NCI-H1694 (cell line): ENCODE measurements at regions not wholly inside any gene's neighbourhood (a gene's known extent, or its start where the extent isn't known, plus 50 kb on each side); places are given as distances from the start of the nearest gene placed in this dataset.
"Not testable (repeated sequence)": the region's sequence is repeated elsewhere in the genome, so short reads cannot be mapped to it uniquely, and the experiment has no call there.

Experiments used
- DNase-seq: peaks from one replicate; lab custom pipeline; 2025; lab: John Stamatoyannopoulos, UW

DNA sequence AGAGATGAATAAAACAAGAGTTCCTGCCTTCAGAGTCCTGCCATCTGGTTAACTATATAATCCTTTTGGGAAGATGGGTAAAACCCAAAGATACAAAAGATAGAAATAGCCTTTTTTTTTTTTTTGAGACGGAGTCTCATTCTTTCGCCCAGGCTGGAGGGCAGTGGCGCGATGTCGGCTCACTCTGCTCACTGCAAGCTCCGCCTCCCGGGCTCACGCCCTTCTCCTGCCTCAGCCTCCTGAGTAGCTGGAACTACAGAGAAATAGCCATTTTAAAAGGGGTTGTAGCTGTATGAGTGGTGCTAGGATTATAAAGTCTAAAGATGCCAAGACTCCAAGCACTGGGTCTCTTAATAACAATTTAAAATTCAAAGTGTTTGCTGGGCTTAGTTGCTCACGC is 97.2 kb downstream of the KDR start:
- no peak for DNase-seq

DNA sequence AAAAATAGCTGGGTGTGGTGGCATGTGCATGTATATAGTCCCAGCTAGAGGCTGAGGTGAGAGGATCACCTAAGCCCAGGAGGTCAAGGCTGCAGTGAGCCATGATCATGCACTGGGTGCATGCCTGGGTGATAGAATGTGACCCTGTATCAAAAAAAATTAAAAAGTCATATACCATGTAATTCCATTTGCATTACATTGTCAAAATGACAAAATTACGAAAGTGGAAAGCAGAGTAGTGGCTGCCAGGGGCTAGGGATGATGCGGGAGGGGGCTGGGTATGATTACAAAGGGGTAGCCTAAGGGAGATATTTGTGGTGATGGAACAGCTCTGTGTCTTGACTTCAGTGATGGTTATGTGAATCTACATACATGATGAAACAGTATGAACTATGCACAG is 97.8 kb downstream of the KDR start:
- DNase-seq = no peak

DNA sequence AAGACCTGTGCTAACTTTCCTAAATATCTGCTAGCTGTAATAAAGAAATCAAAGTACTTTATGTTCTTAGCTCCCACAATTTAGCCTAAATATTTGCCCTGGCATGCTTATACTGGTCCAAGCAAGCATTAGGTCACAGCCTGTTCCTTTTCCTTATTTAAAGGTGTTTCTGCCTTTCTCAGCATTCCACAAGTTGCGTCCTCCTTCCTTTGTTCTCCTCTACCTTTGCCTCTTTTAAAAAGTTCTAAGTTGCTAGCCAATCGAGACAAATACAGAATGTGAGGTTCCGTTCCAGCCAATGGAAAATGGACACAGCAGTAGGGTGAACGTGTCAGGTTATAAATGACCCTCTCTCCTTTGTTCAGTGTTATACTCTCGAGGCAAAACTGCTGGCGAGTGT is 99.9 kb downstream of the KDR start:
- not testable (repeated sequence) for DNase-seq

DNA sequence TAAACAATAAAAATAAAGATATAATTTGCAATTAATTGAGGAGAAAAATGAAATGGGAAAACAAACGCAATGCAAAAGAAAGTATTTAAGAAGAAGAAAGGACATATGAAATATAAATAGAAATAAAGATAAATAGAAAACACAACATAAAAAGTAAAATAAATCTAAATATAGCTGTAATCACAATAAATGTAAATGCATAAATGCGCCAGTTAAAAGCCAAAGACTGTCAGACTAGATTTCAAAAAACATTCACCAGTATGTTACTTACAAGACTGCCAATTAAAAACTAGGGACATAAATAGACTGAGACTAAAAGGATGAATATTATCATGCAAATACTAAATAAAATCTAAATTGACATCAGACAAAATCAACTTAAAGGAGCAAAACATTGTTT is 102.4 kb downstream of the KDR start:
- no peak for DNase-seq

DNA sequence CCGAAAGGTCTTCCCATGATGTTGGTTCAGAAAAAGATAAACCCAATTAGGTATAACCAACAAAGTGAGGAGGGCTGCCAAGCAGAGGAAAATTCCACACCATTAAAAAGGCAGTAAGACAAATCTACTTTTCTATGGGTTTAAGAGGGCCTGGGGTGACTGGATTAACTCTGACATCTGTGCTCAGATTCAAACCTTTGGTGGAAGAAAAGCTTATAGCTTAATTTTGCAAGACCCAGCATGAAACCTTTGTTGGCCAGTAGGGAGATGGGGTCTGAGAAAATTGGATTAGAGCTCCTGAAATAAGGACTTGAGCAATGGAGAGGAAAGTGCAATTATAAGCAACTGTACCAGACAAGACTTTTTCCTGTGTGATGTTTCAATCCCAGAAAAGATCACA is 104.2 kb downstream of the KDR start:
- DNase-seq = no peak

DNA sequence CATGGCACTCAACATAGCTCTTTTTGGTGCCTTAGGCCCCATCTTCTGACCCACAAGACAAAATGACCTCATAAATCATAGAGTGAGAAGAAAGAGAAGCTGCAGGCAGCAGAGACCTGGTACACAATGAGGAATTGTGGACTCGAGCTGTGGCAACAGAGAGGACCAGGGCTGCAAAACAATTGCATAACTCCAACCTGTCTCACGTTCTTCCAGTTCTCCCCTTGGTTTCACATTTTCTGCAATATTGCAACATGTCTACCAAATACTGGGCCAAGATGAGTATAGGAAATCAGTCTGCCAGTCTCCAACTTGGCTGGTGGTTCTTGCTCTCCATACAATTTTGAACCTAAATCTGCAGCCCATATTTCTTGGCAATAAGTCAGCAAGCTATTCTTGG is 105.3 kb downstream of the KDR start:
- no peak for DNase-seq

DNA sequence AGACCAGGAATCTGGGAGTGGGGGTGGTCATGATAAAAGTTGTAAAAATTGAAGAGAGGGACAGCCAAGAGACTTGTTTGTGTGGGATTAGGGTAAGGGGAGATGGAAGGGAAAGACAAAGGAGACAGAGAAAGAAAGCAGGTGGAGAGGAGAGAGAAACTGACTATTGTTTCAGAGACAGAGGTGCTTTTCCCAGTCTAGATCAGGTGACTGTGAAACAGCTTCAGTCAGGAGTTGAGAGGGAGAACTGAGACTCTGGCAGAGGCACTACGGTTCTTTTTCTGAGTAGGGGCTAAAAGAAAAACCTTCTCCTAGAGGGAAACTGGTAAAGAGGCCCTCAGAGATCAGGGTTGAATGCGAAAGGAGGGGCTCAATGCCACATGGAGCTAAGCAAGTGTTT is 106.4 kb downstream of the KDR start:
- DNase-seq = no peak

DNA sequence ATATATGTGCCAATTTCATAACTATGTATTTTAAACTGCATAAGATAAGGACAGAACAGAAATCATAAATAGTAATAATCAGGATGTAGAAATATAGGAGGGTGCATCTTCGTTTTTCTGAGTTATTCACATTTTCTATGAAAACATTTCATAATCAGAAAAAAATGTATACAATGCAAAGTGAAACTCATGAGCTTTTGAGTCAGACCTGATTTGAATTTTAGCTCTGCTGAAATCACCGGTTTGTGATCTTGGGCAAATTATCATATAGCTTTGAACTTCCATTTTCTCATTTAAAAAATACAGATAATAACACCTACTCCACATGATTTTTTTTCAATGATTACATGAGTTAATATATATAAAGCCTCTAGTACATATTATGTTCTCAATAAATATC is 106.9 kb downstream of the KDR start:
- DNase-seq = no peak

DNA sequence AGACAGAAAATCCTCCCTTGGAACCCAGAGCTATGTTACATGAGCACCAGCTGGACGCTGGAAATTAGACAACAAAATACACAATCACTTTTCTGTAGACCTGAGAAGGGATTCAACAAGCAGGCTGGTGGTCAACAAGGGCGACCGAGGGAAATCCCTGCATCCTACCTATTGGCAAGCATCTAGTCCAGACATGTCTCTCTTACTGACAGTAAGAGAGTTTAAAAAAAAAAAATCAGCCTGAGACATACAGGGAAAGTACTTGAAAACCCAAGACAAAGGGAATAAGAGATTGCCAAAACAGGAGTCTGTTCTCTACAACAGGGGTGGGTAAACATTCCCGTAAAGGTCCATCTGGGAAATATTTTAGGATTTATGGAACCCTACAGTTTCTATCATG is 108.0 kb downstream of the KDR start:
- DNase-seq = no peak

DNA sequence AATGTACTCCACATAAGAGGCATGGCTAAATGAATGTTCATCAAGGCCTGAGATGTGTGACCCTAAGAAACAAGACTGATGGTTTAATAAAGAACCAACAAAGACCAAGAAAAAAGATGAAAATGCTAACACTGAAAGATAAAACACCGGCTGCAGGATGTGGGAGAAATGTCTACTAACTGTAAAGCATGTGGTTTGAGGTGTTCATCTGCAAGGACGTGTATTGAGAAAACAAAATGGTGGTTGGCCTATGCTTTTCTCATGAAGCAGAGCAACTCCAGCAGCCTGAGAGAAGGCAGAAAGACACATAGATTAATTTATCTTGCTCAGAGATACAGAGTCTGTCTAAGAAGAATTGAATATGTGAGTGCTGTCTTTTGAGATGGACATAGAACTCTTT is 109.3 kb downstream of the KDR start:
- DNase-seq = no peak

DNA sequence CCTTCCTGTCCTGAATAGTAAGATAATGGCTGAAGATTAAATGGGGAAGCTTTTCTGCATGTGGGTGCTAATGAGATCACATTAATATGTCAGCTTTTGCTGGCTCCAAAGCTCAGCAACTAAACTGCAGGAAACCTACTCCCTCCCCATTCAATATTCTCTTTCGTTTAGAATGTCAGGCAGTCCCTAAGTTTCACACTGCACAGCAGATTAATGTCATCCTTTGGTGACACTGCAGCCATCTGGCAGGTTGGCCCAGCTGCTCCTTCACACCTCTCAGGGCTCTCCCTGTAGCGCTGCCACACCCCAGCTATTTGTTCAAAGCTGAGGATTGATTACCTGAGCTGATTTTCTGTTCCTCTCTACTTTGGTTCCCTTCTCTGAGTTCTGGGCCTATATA is 110.5 kb downstream of the KDR start:
- no peak for DNase-seq

DNA sequence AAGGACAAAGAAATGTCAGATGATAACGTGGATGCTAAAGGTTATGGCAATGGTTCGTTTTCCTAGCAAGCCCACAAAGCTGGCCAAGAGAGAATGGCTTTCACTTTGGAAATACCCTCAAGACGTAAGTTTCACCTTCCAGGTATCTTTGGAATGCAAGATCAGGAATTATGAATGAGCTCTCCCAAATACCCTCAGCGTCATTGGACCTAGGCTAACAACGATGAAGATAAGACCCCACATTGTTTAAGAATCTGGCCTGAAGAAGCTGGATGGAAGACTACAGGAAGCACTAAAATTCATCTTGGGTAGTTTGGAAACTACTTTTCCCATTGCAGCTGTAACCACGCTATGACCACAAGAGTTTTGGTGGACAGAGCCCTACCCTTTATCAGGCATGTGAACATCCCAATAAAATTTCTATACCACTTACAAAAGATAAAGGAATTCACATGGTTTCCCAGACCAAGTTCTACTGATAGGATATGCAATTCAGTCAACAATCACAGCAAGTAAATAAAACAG is 111.9 kb downstream of the KDR start:
- DNase-seq = no peak

DNA sequence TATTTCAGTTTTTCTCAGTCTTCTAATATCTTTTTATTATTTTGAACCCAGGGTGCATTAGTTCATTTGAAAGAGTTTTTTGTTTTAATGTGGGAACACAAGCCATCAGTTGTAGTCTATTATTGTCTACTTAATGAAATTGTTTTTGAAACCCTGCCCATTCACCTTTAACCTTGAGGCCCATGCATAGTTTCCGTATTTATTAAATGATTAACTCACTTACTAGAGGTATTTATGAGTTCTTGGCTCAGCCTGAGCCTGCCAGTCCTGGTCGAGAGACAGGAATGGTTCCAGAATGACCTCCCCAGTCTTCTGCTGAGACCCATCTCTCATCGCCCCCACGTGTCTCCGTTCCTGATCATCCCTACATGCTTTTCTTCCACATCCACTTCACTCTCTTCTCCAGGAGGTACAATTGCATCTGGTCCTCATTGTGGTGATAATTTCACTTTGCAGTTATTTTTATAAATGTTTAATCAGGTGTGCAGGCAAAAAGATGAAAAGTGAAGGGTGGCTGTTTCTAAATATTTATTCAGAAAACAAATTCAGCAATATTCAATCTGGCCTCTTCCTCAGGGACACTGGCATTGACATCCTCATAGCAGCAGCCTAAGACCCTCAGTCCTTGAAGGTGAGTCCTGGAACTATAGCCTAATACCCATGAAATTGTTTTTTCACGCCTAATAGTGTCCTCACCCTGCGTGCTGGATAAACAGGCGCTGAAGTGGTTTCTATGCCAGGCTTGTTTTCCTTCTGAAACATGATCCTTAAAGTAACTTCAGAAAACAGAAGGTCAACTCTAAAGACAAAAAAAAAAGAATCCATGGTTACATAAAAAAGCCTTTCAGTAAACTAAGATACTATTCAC is 112.8 kb downstream of the KDR start:
- no peak for DNase-seq

DNA sequence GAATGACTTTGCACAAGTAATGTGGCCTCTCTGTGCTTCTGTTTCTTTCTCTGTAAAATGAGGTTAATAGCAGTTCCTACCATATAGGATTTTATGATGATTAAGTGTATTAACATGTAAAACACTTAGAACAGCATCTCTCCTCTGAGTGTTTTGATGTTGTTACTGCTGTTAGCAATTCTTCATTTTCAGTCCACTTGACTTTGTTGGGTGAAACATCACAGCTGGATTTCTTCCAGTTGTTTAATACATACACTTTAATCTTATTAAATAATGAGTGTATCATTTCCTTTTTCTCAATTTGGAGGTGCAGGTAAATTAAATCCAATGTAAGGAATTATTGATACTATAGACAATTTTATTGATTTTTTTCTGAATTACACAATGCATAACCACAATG is 113.6 kb downstream of the KDR start:
- no peak for DNase-seq

DNA sequence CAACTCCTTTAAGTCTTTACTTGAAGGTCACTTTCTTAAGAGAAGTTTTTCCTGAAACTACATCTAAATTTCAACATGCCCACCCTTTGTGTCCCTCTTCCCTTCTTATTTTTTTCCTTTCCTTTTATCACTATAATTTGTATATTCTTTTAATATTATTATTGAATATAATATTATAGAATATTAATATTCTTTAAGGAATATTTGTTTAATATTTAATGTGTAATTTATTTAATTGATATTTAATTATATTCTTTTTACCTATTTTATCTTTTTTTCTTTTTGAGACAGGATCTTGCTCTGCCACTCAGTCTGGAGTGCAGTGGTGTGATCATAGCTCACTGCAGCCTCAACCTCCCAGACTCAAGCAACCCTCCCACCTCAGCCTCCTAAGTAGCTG is 114.8 kb downstream of the KDR start:
- no peak for DNase-seq

DNA sequence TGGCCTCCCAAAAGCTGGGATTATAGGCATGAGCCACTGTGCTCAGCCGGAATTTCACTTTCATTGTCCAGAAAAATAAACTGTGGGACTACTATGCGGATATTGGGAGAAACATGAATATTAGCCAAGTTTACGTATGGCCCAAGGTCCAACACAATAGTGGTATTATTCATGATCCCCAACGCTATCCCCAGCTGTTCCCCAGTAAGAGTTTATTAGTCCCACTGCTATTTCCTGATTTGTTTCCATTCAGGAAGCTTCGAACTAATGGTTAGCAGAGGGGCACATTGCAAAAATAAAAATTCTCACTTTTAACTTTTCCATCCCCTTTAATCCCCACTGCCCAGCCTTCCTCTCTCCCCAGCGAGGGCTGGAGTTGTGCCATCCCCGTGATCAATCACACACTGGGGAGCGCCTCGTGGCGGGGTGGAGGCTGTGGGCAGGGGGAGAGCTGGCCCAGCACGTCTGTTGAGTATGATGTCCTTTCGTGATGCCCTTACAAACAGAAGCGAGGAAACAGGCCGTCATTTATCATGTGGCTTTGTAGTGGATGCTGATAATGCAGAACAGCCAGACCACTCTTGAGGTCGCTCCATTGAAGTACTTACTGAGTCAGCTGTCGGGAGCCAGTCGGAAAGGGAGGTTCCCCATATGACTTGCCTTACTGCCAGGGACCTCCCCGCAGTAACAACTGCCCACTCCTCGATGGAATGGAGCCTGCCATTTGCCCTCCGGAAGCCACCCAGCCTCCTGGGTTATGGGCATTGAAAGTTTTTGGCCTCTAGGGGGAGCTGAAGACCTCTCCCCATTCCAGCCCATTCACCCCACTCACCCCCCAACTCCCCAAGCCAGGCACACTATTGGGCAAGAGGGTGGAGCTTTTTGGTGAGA is 117.0 kb downstream of the KDR start:
- no peak for DNase-seq

DNA sequence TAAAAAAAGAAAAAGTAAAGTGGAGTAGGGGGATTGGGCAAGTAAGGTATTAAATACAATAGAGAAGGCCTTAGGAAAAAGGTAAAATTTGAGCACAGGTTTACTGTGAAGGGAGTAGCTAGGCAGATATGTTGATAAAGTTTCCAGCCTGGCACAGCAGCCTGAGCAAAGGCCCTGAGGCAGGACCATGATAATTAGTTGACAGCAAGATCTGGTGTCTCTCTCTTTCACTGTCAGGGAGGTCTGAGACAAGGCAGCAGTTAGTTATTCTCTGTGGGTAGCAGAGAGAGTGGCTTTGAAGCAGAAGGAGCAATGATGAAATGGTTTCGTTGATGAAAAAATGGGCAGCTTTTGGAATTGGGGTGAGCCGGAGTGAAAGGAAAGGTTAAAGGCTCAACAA is 119.5 kb downstream of the KDR start:
- no peak for DNase-seq

DNA sequence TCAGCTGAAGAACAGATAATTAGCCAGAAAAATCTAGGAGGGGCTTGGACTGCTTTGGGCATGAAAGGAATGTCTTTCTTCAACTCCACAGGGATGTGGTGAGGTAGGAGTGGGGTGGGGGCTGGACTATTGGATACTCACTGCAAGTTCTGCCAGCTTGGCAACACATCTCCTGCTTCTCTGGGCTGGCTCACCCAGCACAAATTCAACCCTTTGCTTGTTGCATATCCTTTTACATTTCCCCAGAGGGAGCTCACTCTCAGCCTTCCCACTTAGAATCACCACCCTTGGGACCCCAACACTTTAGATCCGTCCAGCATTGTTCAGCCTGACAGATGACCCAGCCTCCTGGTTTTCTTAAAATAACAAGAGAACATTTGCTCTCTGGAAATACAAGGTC is 120.6 kb downstream of the KDR start:
- DNase-seq = no peak

DNA sequence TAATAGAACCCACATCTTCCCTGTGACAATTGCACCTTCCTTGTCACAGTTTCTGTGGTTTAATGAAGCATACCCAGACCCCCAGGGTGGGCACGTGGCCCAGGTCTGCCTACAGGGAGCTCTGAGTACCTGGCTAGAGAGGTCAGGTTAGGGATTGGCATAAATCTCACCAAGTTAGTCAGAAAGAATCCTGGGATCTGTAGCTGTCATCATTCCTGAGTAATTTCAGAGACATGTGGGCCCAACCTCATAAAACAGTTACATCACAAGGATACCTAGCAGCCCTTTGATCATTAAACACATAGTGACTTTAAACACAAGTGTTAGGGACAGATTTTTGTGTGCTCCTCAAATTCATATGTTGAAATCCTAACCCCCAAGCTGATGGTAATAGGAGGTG is 123.0 kb downstream of the KDR start:
- DNase-seq = no peak

DNA sequence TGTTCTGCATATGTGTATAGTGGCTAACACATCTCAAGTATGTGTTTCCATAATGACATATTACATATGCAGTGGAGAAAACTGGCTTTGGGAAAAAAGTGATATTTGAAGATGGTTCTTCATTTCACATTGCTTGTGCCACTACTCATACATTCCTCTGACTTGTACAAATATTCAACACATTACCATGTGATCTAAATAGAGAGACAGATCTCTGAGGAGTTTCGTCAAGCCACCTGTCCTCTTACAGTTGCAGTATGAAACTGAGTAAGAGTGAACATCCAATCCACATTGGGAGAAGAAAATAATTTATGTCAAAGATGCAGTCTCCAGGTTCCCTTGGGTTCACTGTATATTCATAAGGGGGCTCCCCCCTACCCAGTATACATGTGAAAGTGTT is 123.9 kb downstream of the KDR start:
- DNase-seq = no peak

DNA sequence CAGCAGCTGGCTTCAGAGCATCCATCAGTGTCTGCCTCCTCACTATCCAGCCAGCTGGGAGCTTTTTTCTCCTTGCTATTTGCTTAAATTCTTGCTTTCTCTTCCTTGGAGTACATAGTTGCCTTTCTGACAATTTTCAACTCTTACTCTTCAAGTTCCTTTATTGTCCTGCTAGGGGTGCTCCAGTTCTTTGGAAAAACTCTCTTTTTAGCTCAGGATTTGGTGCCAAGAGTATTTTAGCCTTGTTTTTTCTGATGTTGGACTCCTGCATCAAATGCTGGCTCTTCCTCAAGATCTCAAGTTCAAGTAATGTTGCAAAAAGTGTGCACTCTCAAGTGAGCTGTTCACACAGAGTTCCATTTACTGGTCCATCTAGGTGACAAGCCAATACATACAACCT is 126.4 kb downstream of the KDR start:
- DNase-seq = no peak

DNA sequence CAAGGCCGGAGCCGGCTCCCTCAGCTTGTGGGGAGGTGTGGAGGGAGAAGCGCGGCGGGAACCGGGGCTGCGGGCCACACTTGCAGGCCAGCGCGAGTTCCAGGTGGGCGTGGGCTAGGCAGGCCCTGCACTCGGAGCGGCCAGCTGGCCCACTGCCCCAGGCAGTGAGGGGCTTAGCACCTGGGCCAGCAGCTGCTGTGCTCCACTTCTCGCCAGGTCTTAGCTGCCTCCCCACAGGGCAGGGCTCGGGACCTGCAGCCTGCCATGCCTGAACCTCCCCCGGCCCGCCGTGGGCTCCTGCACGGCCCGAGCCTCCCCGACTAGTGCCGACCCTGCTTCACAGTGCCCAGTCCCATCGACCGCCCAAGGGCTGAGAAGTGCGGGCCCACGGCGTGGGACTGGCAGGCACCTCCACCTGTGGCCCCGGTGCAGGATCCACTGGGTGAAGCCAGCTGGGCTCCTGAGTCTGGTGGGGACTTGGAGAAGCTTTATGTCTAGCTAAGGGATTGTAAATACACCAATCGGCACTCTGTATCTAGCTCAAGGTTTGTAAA is 131.8 kb downstream of the KDR start:
- not testable (repeated sequence) for DNase-seq

DNA sequence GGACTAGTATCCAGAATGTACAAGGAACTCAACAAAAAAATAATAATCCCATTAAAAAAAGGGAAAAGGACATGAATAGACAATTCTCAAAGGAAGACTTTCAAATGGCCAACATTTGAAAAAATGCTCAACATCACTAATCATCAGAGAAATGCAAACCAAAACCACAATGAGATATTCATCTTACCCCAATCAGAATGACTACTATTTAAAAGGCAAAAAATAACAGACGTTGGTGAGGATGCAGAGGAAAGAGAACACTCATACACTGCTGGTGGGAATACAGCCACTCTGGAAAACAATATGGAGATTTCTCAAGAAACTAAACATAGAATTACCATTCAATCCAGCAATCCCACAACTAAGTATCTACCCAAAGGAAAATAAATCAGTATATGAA is 133.1 kb downstream of the KDR start:
- no peak for DNase-seq
